ENCODE measurements at regions not wholly inside any gene's neighbourhood (a gene's known extent, or its start where the extent isn't known, plus 50 kb on each side); places are given as distances from the start of the nearest gene placed in this dataset.

DNA sequence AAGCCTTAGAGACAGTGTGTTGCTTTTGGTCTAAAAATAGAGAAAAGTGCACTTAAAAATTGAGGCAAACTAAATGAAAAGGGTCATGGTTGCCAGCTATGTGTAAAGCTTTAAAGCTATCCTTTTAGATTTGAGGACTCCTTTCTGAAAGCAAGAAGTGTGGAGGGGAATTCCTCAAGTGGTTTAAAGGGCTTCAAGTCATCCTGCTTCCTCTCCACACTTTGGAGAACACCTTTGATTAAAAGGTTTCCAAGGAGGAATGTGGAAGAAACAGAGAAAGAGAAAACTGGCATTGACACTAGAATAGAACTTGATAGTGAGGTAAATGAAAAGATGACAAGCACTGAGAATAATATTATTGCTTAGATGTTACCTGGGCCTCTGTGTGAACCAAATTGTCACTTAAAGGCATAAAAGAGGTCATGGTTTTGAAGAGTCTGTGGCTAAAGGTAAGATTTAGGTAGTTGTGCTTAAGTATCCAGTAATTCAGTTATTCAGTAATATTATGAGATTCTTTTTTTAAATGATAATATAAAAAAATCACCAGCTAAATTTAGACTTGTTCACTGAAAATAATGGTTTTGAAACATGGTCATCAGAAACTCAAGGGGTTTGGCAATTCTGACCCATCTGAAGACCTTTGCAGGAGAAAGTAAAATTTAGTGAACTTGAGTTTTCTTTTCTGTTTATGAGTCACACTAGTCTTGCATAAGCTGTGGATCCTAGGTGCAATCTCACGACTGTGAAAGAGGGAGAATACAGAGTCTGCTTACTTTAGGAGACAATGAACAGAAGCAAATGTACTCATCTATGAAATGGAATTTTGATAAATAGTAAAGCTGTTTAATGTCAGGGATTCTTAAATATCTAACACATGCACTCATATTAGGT, 466.0 kb downstream of the KIF20B start:
- H3K9ac ChIP-seq (ENCODE audit: insufficient read depth in 1 of 2, low read length in 2 of 2), result no peak overlapping the region
- peaks cover 0 to 1% (median 0%) of the 10 kb centered on the region in 4 donors for H3K9me3 ChIP-seq (ENCODE audit: control insufficient read depth in 4 of 4, insufficient read depth in 3 of 4, low read length in 3 of 4)
- no peaks in the 10 kb centered on the region for H3K4me1 ChIP-seq (ENCODE audit: control insufficient read depth in 5 of 5, insufficient read depth in 5 of 5, low read length in 5 of 5)
- TF ChIP-seq, protein P1, sequence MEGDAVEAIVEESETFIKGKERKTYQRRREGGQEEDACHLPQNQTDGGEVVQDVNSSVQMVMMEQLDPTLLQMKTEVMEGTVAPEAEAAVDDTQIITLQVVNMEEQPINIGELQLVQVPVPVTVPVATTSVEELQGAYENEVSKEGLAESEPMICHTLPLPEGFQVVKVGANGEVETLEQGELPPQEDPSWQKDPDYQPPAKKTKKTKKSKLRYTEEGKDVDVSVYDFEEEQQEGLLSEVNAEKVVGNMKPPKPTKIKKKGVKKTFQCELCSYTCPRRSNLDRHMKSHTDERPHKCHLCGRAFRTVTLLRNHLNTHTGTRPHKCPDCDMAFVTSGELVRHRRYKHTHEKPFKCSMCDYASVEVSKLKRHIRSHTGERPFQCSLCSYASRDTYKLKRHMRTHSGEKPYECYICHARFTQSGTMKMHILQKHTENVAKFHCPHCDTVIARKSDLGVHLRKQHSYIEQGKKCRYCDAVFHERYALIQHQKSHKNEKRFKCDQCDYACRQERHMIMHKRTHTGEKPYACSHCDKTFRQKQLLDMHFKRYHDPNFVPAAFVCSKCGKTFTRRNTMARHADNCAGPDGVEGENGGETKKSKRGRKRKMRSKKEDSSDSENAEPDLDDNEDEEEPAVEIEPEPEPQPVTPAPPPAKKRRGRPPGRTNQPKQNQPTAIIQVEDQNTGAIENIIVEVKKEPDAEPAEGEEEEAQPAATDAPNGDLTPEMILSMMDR (IDR thresholded peaks at IDR 0.05; ENCODE audit: control extremely low read depth, extremely low read depth), result no peak
- ATAC-seq (ENCODE audit: insufficient read depth, low FRiP score) (no peak), DNase-seq (peak in 1 of 3 donors; percentile 10)
- no peak overlapping the region for H3K4me3 ChIP-seq
- no peaks in the 10 kb centered on the region for H3K36me3 ChIP-seq (ENCODE audit: control insufficient read depth in 4 of 4, insufficient read depth in 4 of 4, low read length in 4 of 4)
- 31 to 50% methylated on average over 1 of the region's 1 CpG for WGBS, 2 donors
- no peaks in the 10 kb centered on the region for H3K27me3 ChIP-seq (ENCODE audit: control insufficient read depth in 3 of 3, insufficient read depth in 3 of 3, low read length in 2 of 3)
- H3K27ac ChIP-seq (ENCODE audit: low read depth in 1 of 2, low read length in 1 of 2), result no peak overlapping the region

DNA sequence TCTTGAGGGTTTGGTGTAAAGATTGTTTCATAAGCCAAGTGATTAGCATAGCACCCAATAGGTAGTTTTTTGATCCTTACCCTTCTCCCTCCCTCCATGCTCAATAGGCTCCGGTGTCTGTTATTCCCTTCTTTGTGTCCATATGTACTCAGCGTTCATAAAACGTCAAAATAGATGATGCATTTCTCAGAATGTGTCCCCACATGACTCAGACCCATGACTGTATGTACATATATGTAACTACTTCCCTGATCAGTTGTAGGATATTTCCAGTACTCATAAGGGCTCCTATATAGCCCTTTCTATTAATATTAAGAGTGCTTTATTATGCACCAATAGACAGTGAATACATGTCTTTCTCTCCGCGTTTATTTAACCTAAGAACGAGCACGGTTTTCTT, 466.9 kb downstream of the KIF20B start:
- H3K4me1 ChIP-seq (ENCODE audit: control insufficient read depth in 5 of 5, insufficient read depth in 5 of 5, low read length in 5 of 5), result no peaks in the 10 kb centered on the region
- no peaks in the 10 kb centered on the region for H3K27me3 ChIP-seq (ENCODE audit: control insufficient read depth in 3 of 3, insufficient read depth in 3 of 3, low read length in 2 of 3)
- TF ChIP-seq, protein P1 (IDR thresholded peaks at IDR 0.05; ENCODE audit: control extremely low read depth, extremely low read depth), result no peak
- no peaks in the 10 kb centered on the region for H3K36me3 ChIP-seq (ENCODE audit: control insufficient read depth in 4 of 4, insufficient read depth in 4 of 4, low read length in 4 of 4)
- ATAC-seq (ENCODE audit: insufficient read depth, low FRiP score) (no peak), DNase-seq (no peak)
- H3K4me3 ChIP-seq, result no peak overlapping the region
- peaks cover 0 to 2% (median 0%) of the 10 kb centered on the region in 4 donors for H3K9me3 ChIP-seq (ENCODE audit: control insufficient read depth in 4 of 4, insufficient read depth in 3 of 4, low read length in 3 of 4)
- no peak overlapping the region for H3K27ac ChIP-seq (ENCODE audit: low read depth in 1 of 2, low read length in 1 of 2)
- H3K9ac ChIP-seq (ENCODE audit: insufficient read depth in 1 of 2, low read length in 2 of 2), result no peak overlapping the region
- 85 to 91% methylated on average over 7 of the region's 7 CpGs for WGBS, 2 donors

DNA sequence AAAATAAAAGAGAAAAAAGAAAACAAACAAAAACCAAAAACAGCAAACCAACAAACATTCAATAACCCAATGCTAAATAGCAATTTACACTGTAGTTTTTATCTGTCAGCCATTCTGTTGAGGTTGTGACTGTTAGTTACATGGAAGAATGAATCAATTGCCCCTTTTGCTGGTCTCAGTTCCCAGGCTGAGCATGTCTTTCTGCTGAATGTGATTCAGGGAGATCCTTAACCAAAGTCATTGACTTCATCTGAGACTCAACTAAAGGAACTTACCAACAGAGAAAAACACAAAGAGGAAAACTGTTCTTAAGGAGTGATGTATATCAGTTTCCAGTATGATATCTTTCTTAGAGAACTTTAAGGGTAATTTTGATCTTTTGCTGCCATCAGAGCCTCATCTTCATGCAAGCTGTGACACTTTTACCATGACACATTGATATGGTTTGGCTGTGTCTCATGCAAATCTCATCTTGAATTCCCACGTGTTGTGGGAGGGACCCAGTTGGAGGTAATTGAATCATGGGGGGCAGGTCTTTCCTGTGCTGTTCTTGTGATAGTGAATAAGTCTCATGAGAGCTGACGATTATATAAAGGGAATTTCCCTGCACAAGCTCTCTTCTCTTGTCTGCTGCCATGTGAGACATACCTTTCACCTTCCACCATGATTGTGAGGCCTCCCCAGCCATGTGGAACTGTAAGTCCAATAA, 469.8 kb downstream of the KIF20B start:
- no peak overlapping the region for H3K27ac ChIP-seq (ENCODE audit: low read depth in 1 of 2, low read length in 1 of 2)
- peaks cover 0 to 2% (median under 1%) of the 10 kb centered on the region in 4 donors for H3K9me3 ChIP-seq (ENCODE audit: control insufficient read depth in 4 of 4, insufficient read depth in 3 of 4, low read length in 3 of 4)
- TF ChIP-seq, protein P1 (IDR thresholded peaks at IDR 0.05; ENCODE audit: control extremely low read depth, extremely low read depth), result no peak
- H3K4me3 ChIP-seq, result no peak overlapping the region
- no peaks in the 10 kb centered on the region for H3K27me3 ChIP-seq (ENCODE audit: control insufficient read depth in 3 of 3, insufficient read depth in 3 of 3, low read length in 2 of 3)
- H3K9ac ChIP-seq (ENCODE audit: insufficient read depth in 1 of 2, low read length in 2 of 2), result no peak overlapping the region
- no peak for DNase-seq
- WGBS, 2 donors, result 78 to 83% methylated on average over 2 of the region's 2 CpGs
- peaks cover 0 to 18% (median 0%) of the 10 kb centered on the region in 5 donors for H3K4me1 ChIP-seq (ENCODE audit: control insufficient read depth in 5 of 5, insufficient read depth in 5 of 5, low read length in 5 of 5)
- ATAC-seq (ENCODE audit: insufficient read depth, low FRiP score), result no peak
- H3K36me3 ChIP-seq (ENCODE audit: control insufficient read depth in 4 of 4, insufficient read depth in 4 of 4, low read length in 4 of 4), result no peaks in the 10 kb centered on the region
